Suprapubic skin (tissue), 4 donors: ENCODE measurements at regions not wholly inside any gene's neighbourhood (a gene's known extent, or its start where the extent isn't known, plus 50 kb on each side); places are given as distances from the start of the nearest gene placed in this dataset.

ENCODE experiments used
- EP300 ChIP-seq: sonication (generic); formaldehyde crosslinking; IDR thresholded peaks from one replicate; pipeline ENCODE4 v1.6.1; 2017; ENCODE audit warnings: antibody characterized with exemption
- POLR2A ChIP-seq, 2 donors: fragments of 450-650 bp; IDR thresholded peaks; one replicate each; pipeline ENCODE4 v1.6.1; 2017; ENCODE audit warnings: antibody characterized with exemption in 2 of 2, mild to moderate bottlenecking in 2 of 2, moderate library complexity in 2 of 2
- POLR2AphosphoS5 ChIP-seq, 3 donors: sonication (generic); formaldehyde crosslinking; IDR thresholded peaks; one replicate each; pipeline ENCODE4 v1.6.1; 2017; ENCODE audit warnings: antibody characterized with exemption in 3 of 3
- TF ChIP-seq, protein P1 (sequence below), 2 donors: fragments of 200-600 bp in 1 of 2; fragments of 450-650 bp in 1 of 2; sonication (generic) in 1 of 2; IDR thresholded peaks; one replicate each; pipeline ENCODE4 v1.5.1; 2016 to 2019; ENCODE audit warnings: antibody characterized with exemption in 2 of 2, mild to moderate bottlenecking in 1 of 2, moderate library complexity in 1 of 2

DNA sequence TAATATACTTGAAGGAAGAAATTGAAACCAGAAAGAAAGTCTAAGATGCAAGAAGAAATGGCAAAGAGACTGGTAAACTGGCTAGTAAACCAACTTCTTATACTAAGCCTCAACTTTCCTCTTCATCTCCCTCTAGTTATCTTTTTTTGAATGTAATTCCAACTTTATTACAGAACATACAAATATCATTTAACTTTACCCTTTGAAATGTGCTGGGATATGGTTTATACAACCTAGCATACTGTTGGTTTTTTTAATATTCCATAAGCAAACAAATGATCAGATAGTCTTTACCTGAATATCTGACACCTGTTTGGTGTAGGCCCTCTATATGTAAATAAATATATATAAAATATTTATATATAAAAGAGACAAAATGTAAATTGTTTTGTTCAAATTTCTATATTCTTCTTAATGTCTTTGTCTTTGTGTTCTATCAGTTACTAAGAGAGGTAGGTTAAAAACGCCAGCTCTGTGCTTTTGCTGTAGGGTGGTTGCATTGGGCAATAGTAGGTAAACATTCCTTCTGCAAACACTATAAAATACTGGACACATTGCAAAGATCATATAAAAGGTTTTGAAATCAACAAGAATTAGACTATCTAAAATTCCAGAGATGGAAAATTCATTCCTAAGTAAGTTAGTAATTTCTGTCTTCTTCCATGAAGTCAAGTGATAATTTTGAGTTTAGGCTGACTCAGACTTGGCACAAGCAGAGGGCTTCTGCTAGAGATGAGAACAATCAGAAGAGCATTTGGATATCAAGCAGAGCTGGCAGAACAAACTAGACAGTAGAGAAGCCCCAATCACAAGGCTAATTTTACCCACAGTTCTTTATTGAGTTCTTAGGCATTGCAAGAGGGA is 383.3 kb downstream of the RFC3 start:
- TF ChIP-seq POLR2A (IDR thresholded peaks at IDR 0.05) (no peak), POLR2AphosphoS5 (IDR thresholded peaks at IDR 0.05) (no peak), EP300 (no peak)
- TF ChIP-seq, protein P1, sequence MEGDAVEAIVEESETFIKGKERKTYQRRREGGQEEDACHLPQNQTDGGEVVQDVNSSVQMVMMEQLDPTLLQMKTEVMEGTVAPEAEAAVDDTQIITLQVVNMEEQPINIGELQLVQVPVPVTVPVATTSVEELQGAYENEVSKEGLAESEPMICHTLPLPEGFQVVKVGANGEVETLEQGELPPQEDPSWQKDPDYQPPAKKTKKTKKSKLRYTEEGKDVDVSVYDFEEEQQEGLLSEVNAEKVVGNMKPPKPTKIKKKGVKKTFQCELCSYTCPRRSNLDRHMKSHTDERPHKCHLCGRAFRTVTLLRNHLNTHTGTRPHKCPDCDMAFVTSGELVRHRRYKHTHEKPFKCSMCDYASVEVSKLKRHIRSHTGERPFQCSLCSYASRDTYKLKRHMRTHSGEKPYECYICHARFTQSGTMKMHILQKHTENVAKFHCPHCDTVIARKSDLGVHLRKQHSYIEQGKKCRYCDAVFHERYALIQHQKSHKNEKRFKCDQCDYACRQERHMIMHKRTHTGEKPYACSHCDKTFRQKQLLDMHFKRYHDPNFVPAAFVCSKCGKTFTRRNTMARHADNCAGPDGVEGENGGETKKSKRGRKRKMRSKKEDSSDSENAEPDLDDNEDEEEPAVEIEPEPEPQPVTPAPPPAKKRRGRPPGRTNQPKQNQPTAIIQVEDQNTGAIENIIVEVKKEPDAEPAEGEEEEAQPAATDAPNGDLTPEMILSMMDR (IDR thresholded peaks at IDR 0.05): no peak
